HCEC 1CT (cell line): ENCODE measurements at regions not wholly inside any gene's neighbourhood (a gene's known extent, or its start where the extent isn't known, plus 50 kb on each side); places are given as distances from the start of the nearest gene placed in this dataset.

Experiments
- DNase-seq: peaks from one replicate; pipeline ENCODE4 v3.0.0-alpha.2; 2017

DNA sequence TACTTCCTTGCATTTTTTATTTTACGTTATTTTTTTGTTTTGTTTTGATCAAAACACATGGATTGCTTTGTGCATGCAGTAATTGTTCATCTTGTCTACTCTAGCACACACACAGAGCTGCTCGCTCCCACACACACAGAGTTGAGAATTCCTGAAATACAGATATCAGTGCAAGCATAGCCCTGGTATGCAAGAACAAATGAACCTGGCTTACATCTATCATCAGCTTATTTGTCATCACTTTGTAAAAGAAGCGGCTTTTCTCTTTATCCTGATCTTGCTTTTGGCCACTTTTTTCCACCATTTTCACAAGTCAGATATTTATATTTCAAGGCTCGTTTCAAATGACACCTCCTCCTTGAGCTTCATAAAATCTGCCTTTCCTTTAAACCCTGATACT is 1435.7 kb downstream of the MAT2B start:
- DNase-seq: no peak

GRCh38 chr5:164950927-164951326 is 1445.5 kb downstream of the MAT2B start:
- no peak for DNase-seq

DNA sequence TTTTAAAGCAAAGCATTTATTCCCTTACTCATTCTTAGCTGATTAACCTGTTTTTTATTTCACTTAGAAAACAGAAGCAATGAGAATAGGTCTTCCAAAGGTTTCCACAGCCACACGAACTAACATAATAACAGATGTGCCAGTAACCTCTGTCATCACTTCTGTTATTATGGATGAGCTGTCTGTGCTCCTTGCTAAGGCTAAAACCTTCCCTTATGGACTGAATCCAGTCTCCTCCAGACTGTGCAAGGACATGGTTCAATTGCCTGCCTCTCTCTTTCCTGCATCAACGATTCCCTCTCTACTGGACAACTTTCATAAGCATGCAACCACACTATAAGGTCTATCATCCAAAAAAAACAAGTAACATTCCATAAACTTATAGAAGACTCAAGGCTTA is 1446.2 kb downstream of the MAT2B start:
- no peak for DNase-seq

GRCh38 chr5:164958688-164959087 is 1453.3 kb downstream of the MAT2B start:
- DNase-seq: no peak

DNA sequence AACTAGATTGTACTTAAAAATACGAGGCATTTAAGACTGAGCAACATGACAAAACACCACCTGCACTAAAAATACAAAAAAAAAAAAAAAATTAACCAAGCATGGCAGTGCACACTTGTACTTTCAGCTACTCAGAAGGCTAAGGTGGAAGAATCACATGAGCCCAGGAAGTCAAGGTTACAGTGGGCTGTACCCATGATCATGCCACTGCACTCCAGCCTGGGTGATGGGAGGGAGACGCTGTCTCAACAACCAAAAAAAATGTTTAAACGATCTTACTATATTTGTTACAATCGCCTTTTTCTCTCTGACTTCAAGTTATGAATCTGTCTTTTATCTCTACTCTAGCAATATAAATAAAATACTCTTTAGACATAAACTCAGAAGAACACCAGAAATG is 1454.3 kb downstream of the MAT2B start:
- no peak for DNase-seq

GRCh38 chr5:164962329-164962961 is 1457.0 kb downstream of the MAT2B start:
- DNase-seq: no peak

DNA sequence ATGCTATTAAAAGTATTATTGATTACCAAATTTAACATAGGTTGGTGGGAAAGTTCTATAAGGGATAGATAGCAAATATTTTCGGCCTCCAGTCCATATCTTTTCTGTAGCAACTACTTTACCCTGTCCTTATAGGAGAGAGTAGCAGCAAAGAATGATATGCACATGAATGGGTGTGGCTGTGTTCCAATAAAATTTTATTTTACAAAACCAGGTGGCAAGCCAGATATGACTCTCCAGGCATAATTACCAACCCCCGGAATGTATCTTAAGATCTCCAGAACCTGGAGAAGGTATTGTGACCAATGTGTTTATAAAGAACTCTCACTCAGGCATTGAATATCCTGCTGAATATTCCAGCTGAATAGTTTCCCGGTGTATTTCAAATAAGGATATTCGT is 1461.2 kb downstream of the MAT2B start:
- no peak for DNase-seq

DNA sequence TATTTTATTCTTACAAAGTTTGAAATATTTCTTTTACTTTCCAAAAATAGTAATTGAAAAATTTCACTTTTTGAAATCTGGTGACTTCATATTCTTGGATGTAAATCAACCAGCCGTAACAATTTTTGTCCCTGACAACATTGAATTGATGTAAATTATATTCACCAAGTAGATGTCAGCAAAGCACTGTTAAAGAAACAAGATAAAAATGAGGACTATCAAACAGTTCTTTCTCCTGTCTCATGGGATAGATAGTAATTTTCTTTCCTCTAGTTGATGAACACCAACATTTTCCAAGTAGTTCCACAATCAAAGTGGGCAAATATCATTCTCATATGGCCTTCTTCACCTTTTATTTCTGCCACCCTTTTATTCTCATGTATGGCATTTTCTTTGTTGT is 1461.9 kb downstream of the MAT2B start:
- DNase-seq: no peak

- DNase-seq: no peak
Observed at GRCh38 chr5:164972973-164973372, 1467.6 kb downstream of the MAT2B start.

- no peak for DNase-seq
Observed at GRCh38 chr5:164975986-164976385, 1470.6 kb downstream of the MAT2B start.

GRCh38 chr5:164980480-164980879 is 1475.1 kb downstream of the MAT2B start:
- no peak for DNase-seq

DNA sequence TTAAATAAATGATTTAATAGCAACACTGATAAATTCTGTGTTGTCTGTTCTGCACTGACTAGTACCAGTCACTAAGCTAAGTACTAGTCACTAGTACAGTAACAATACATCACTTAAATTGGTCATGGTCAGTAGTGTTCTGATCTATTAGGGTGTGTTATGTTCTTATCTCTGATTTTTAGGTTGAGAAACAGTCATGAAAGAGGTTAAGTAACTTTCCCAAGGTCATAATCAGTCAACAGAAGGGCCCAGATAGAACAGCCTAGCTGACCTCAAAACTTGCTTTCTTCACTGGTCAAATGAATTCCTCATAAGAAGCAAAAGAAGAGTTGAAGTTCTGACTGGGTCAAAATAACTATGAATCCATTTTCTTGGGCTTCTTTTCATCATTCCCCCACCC is 1492.7 kb downstream of the MAT2B start:
- no peak for DNase-seq

DNA sequence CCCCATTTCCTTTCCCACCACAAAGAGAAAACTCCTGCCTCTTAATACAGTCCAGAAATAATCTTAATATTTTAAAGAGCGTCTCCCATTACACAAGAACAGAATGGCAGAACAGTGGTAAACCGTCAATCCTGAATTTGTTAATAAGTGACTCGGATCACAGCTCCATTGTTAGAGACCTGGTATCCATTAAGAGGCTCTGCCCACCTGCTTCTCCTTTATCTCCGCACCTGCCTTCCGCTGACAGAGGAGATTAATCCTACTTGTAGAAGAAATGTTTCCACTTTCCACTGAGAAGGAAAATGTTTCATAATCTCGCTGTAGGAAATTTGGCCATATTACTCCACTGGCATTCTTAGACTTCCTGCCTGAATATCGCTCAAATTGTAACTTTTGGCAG is 1493.2 kb downstream of the MAT2B start:
- no peak for DNase-seq

- no peak for DNase-seq
Observed at GRCh38 chr5:165000479-165001190, 1495.2 kb downstream of the MAT2B start.

DNA sequence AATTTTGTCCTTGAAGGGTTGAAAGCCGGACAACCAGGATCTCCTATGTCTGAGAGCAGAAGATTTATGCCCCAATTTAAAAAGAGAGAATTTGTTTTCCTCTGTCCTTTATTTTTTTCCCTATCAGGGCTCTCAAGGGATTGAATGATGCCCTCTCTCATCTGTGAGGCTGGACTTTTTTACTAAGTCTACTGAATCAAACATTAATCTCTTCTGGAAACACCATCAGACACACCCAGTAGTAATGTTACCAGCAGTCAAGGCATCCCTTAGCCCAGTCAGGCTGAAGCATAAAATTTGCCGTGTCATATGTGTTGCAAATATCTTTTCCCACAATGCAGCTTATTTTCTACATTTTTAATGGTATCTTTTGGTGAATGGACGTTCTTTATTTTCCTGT is 1497.9 kb downstream of the MAT2B start:
- no peak for DNase-seq

- DNase-seq: no peak
Observed at GRCh38 chr5:165004175-165004574, 1498.8 kb downstream of the MAT2B start.

- no peak for DNase-seq
Observed at GRCh38 chr5:165014439-165014838, 1509.0 kb downstream of the MAT2B start.

GRCh38 chr5:165015126-165015525 is 1509.7 kb downstream of the MAT2B start:
- no peak for DNase-seq

- no peak for DNase-seq
Observed at GRCh38 chr5:165015547-165015946, 1510.1 kb downstream of the MAT2B start.

DNA sequence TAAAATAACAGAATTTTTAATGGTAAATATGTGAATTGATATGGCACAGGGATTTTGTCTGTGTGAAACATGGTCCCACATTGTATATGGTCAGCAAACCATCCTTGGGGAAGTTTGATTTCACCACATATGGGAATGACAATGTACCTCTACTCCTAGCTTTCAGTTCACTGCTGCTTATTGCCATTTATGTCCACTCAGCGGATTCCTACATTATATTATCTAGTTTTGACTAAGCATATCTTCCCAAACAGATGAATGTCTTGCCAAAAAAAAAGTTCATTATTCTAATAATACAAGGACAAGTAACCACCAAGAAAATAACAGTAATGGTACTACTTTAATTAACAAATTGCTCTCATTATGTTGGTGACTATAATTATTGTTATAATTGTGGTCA is 1521.6 kb downstream of the MAT2B start:
- DNase-seq: no peak

GRCh38 chr5:165028356-165028755 is 1522.9 kb downstream of the MAT2B start:
- no peak for DNase-seq

GRCh38 chr5:165029099-165029870 is 1523.9 kb downstream of the MAT2B start:
- peak; percentile 16 for DNase-seq

DNA sequence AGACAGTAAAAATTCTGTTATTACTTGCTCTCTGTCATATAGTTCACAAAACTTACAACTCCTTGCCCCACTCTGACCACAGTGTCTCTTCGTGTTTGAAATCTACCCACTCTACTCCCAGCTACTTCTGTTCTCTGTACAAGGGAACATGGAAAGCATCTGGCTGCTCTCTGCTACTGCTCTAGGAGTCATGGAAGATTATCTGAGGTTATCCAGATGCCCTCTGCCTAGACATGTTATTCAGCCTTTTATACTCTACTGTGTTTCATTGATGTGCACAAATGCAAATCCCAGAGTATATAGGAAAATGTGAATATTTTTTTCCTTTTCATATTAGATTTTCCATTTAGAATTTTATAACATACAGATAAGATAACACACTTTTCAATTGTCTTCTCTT is 1525.6 kb downstream of the MAT2B start:
- no peak for DNase-seq

- DNase-seq: no peak
Observed at GRCh38 chr5:165031371-165031770, 1526.0 kb downstream of the MAT2B start.
